CD4-positive, alpha-beta T cell treated with Interleukin-2 at 100 ng/mL for 4 hours (primary cell): ENCODE measurements at regions not wholly inside any gene's neighbourhood (a gene's known extent, or its start where the extent isn't known, plus 50 kb on each side); places are given as distances from the start of the nearest gene placed in this dataset.

ENCODE experiments used
- DNase-seq: peaks from one replicate; pipeline ENCODE4 v3.0.0-alpha.2; 2020; ENCODE audit warnings: low spot score

- DNase-seq: no peak
Measured at GRCh38 chr3:72432246-72432645, 416.0 kb downstream of the SHQ1 start.

- no peak for DNase-seq
Measured at GRCh38 chr3:72429589-72430353, 418.5 kb downstream of the SHQ1 start.

- DNase-seq: no peak
Measured at GRCh38 chr3:72428803-72429202, 419.4 kb downstream of the SHQ1 start.

GRCh38 chr3:72427624-72428023 lies 420.6 kb downstream of the SHQ1 start:
- peak; percentile 15 for DNase-seq

- no peak for DNase-seq
Measured at GRCh38 chr3:72426618-72427397, 421.4 kb downstream of the SHQ1 start.

- no peak for DNase-seq
Measured at GRCh38 chr3:72423643-72424042, 424.6 kb downstream of the SHQ1 start.

GRCh38 chr3:72421786-72422185 lies 426.5 kb downstream of the SHQ1 start:
- DNase-seq: no peak

GRCh38 chr3:72421126-72421525 lies 427.1 kb downstream of the SHQ1 start:
- DNase-seq: no peak

GRCh38 chr3:72418856-72419255 lies 429.4 kb downstream of the SHQ1 start:
- DNase-seq: no peak

- DNase-seq: peak; percentile 57
Measured at GRCh38 chr3:72418244-72418643, 430.0 kb downstream of the SHQ1 start.

GRCh38 chr3:72414481-72415016 lies 433.7 kb downstream of the SHQ1 start:
- no peak for DNase-seq

- DNase-seq: no peak
Measured at GRCh38 chr3:72413228-72413627, 435.0 kb downstream of the SHQ1 start.

GRCh38 chr3:72412340-72412956 lies 435.8 kb downstream of the SHQ1 start:
- no peak for DNase-seq

GRCh38 chr3:72411843-72412242 lies 436.4 kb downstream of the SHQ1 start:
- DNase-seq: no peak

GRCh38 chr3:72411126-72411525 lies 437.1 kb downstream of the SHQ1 start:
- no peak for DNase-seq

GRCh38 chr3:72408983-72409779 lies 439.1 kb downstream of the SHQ1 start:
- DNase-seq: no peak

- no peak for DNase-seq
Measured at GRCh38 chr3:72407766-72408165, 440.5 kb downstream of the SHQ1 start.

- DNase-seq: no peak
Measured at GRCh38 chr3:72405943-72406566, 442.2 kb downstream of the SHQ1 start.

GRCh38 chr3:72401005-72401545 lies 447.2 kb downstream of the SHQ1 start:
- no peak for DNase-seq

GRCh38 chr3:72398781-72399180 lies 449.5 kb downstream of the SHQ1 start:
- no peak for DNase-seq

- no peak for DNase-seq
Measured at GRCh38 chr3:72397586-72397985, 450.7 kb downstream of the SHQ1 start.
